ENCODE measurements at regions not wholly inside any gene's neighbourhood (a gene's known extent, or its start where the extent isn't known, plus 50 kb on each side); places are given as distances from the start of the nearest gene placed in this dataset.

GRCh38 chr6:159353193-159353592, 184.0 kb downstream of the FNDC1 start:
- Mint-ChIP-seq H3K27ac (no peak overlapping the region), H3K27me3 (peaks cover 27% of the 10 kb centered on the region), H3K9me3 (ENCODE audit: insufficient read depth) (no peaks in the 10 kb centered on the region), H3K4me3 (no peak overlapping the region), H3K4me1 (no peaks in the 10 kb centered on the region)
- H3K9me3 ChIP-seq (ENCODE audit: control extremely low read depth in 1 of 3, control insufficient read depth in 2 of 3, insufficient read depth in 1 of 3, low read length in 2 of 3) = no peaks in the 10 kb centered on the region
- TF ChIP-seq EZH2 (IDR thresholded peaks at IDR 0.05; ENCODE audit: borderline replicate concordance, insufficient read depth, low read depth, low read length, poor library complexity, severe bottlenecking) (no peak), CTCF (IDR thresholded peaks at IDR 0.05) (no peak)
- H3K79me2 ChIP-seq (ENCODE audit: control insufficient read depth, insufficient read depth, low read length) = no peaks in the 10 kb centered on the region
- POLR2A ChIA-PET = no interaction called here
- H4K20me1 ChIP-seq (ENCODE audit: control insufficient read depth, insufficient read depth, low read length, poor library complexity, severe bottlenecking) = no peaks in the 10 kb centered on the region
- no peak overlapping the region for H2AFZ ChIP-seq (ENCODE audit: insufficient read depth, low read depth, low read length, poor library complexity, severe bottlenecking)
- H3K27me3 ChIP-seq (replicated peaks in 1 of 4; ENCODE audit: control extremely low read depth in 1 of 4, control insufficient read depth in 3 of 4, insufficient read depth in 4 of 4, low read length in 3 of 4) = peaks cover 0 to 7% (median 0%) of the 10 kb centered on the region in 4 experiments
- no peak overlapping the region for H3K4me2 ChIP-seq (replicated peaks; ENCODE audit: low read depth, low read length, poor library complexity, severe bottlenecking)
- WGBS (ENCODE audit: insufficient coverage) = 78% methylated on average over 3 of the region's 3 CpGs
- CTCF ChIA-PET = no interaction called here
- H3K36me3 ChIP-seq (replicated peaks in 1 of 2; ENCODE audit: control extremely low read depth in 1 of 2, control insufficient read depth in 1 of 2, extremely low read depth in 1 of 2, insufficient read depth in 2 of 2, low read length in 1 of 2) = no peaks in the 10 kb centered on the region
- no peak overlapping the region for H3K4me3 ChIP-seq (ENCODE audit: control extremely low read depth in 1 of 5, extremely low read depth in 1 of 5, insufficient read depth in 1 of 5, low read depth in 2 of 5, low read length in 4 of 5)
- H3K9ac ChIP-seq (ENCODE audit: low read length) = no peak overlapping the region
- ATAC-seq (ENCODE audit: low read depth) (no peak), DNase-seq (no peak)
- no peaks in the 10 kb centered on the region for H3K4me1 ChIP-seq (ENCODE audit: control insufficient read depth in 2 of 2, insufficient read depth in 2 of 2, low read length in 2 of 2)
- H3K27ac ChIP-seq (ENCODE audit: low read length in 2 of 2) = no peak overlapping the region
- intact Hi-C loops (cut with micrococcal nuclease) = no loop called here

GRCh38 chr6:159351707-159352106, 182.5 kb downstream of the FNDC1 start:
- POLR2A ChIA-PET = no interaction called here

More at GRCh38 chr6:159351707-159352106, 182.5 kb downstream of the FNDC1 start:
- no peak for ATAC-seq (ENCODE audit: low read depth)
- Histone ChIP-seq H3K9ac (ENCODE audit: low read length) (no peak overlapping the region), H3K79me2 (ENCODE audit: control insufficient read depth, insufficient read depth, low read length) (no peaks in the 10 kb centered on the region), H3K27ac (ENCODE audit: low read length in 2 of 2) (no peak overlapping the region), H2AFZ (ENCODE audit: insufficient read depth, low read depth, low read length, poor library complexity, severe bottlenecking) (no peak overlapping the region), H3K36me3 (replicated peaks in 1 of 2; ENCODE audit: control extremely low read depth in 1 of 2, control insufficient read depth in 1 of 2, extremely low read depth in 1 of 2, insufficient read depth in 2 of 2, low read length in 1 of 2) (no peaks in the 10 kb centered on the region), H3K27me3 (replicated peaks in 1 of 4; ENCODE audit: control extremely low read depth in 1 of 4, control insufficient read depth in 3 of 4, insufficient read depth in 4 of 4, low read length in 3 of 4) (peaks cover 0 to 5% (median 0%) of the 10 kb centered on the region in 4 experiments), H4K20me1 (ENCODE audit: control insufficient read depth, insufficient read depth, low read length, poor library complexity, severe bottlenecking) (no peaks in the 10 kb centered on the region), H3K4me2 (replicated peaks; ENCODE audit: low read depth, low read length, poor library complexity, severe bottlenecking) (no peak overlapping the region), H3K4me3 (ENCODE audit: control extremely low read depth in 1 of 5, extremely low read depth in 1 of 5, insufficient read depth in 1 of 5, low read depth in 2 of 5, low read length in 4 of 5) (no peak overlapping the region), H3K4me1 (ENCODE audit: control insufficient read depth in 2 of 2, insufficient read depth in 2 of 2, low read length in 2 of 2) (no peaks in the 10 kb centered on the region), H3K9me3 (ENCODE audit: control extremely low read depth in 1 of 3, control insufficient read depth in 2 of 3, insufficient read depth in 1 of 3, low read length in 2 of 3) (no peaks in the 10 kb centered on the region)
- Mint-ChIP-seq H3K4me3 (no peak overlapping the region), H3K27me3 (peaks cover 30% of the 10 kb centered on the region), H3K9me3 (ENCODE audit: insufficient read depth) (no peaks in the 10 kb centered on the region), H3K27ac (no peak overlapping the region), H3K4me1 (no peaks in the 10 kb centered on the region)
- CTCF ChIA-PET = no interaction called here
- no peak for DNase-seq
- intact Hi-C loops (cut with micrococcal nuclease) = no loop called here
- no peak for TF ChIP-seq CTCF (IDR thresholded peaks at IDR 0.05)
- no peak for TF ChIP-seq EZH2 (IDR thresholded peaks at IDR 0.05; ENCODE audit: borderline replicate concordance, insufficient read depth, low read depth, low read length, poor library complexity, severe bottlenecking)

Measured in B cell (primary cell).